HG03457 (cell line): ENCODE measurements at regions not wholly inside any gene's neighbourhood (a gene's known extent, or its start where the extent isn't known, plus 50 kb on each side); places are given as distances from the start of the nearest gene placed in this dataset.

Source experiments
- ATAC-seq: cut with Tn5 transposase; IDR thresholded peaks from one replicate; pipeline ENCODE4 v1.9.1; 2021; ENCODE audit warnings: moderate number of reproducible peaks; ENCODE audit not compliant: unreplicated experiment

- no peak for ATAC-seq
These were observed 285.6 kb upstream of the ACVR2A start for GRCh38 chr2:147559070-147559725.

- ATAC-seq, result no peak
These were observed 286.2 kb upstream of the ACVR2A start for GRCh38 chr2:147558620-147559019.

GRCh38 chr2:147554521-147555107, 290.2 kb upstream of the ACVR2A start:
- no peak for ATAC-seq

GRCh38 chr2:147553775-147554271, 291.0 kb upstream of the ACVR2A start:
- ATAC-seq, result no peak

- no peak for ATAC-seq
These were observed 293.7 kb upstream of the ACVR2A start for GRCh38 chr2:147550995-147551731.

- ATAC-seq, result no peak
These were observed 295.8 kb upstream of the ACVR2A start for GRCh38 chr2:147549054-147549453.

- ATAC-seq, result no peak
These were observed 296.4 kb upstream of the ACVR2A start for GRCh38 chr2:147548451-147548850.

GRCh38 chr2:147547440-147547839, 297.4 kb upstream of the ACVR2A start:
- ATAC-seq, result no peak

GRCh38 chr2:147546109-147546508, 298.7 kb upstream of the ACVR2A start:
- no peak for ATAC-seq

- ATAC-seq, result no peak
These were observed 301.8 kb upstream of the ACVR2A start for GRCh38 chr2:147543056-147543455.

- no peak for ATAC-seq
These were observed 302.5 kb upstream of the ACVR2A start for GRCh38 chr2:147542351-147542750.

- ATAC-seq, result no peak
These were observed 303.5 kb upstream of the ACVR2A start for GRCh38 chr2:147541314-147541713.

- ATAC-seq, result no peak
These were observed 306.0 kb upstream of the ACVR2A start for GRCh38 chr2:147538821-147539220.

- no peak for ATAC-seq
These were observed 306.7 kb upstream of the ACVR2A start for GRCh38 chr2:147538088-147538487.

GRCh38 chr2:147531269-147531668, 313.6 kb upstream of the ACVR2A start:
- no peak for ATAC-seq

GRCh38 chr2:147530033-147530432, 314.8 kb upstream of the ACVR2A start:
- no peak for ATAC-seq

GRCh38 chr2:147525819-147526489, 318.9 kb upstream of the ACVR2A start:
- no peak for ATAC-seq

GRCh38 chr2:147524912-147525311, 319.9 kb upstream of the ACVR2A start:
- ATAC-seq, result no peak

GRCh38 chr2:147523415-147523814, 321.4 kb upstream of the ACVR2A start:
- no peak for ATAC-seq

- no peak for ATAC-seq
These were observed 322.9 kb upstream of the ACVR2A start for GRCh38 chr2:147521936-147522335.

- no peak for ATAC-seq
These were observed 324.0 kb upstream of the ACVR2A start for GRCh38 chr2:147520817-147521216.
